ENCODE measurements at regions not wholly inside any gene's neighbourhood (a gene's known extent, or its start where the extent isn't known, plus 50 kb on each side); places are given as distances from the start of the nearest gene placed in this dataset.

DNA sequence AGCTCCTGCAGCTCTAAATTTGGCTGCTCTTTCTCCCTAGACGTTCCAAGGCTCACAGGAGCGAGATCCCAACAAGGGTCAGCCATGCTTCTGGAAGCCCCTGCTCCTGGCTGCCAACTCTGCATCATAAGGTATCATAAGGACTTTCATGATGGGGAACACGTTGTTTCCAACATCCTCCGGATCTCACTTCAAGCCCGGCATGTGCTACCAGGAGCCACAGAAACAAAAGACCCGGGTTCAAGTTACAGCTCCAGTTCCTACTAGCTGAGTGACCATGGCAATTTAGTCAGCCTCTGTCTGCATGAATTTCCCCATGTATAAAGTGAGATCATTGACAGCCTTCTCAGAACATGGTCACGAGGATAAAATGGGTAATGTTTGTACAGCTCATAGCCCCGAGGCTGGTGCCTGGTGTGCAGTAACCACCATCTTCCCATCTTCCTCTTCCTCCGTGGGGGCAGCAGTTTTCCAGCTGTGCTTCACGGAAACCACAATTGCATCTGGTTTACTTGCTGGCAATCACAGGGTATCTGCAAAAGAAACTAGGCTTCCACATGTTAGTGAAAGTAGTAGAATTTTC is 209.0 kb upstream of the ECI2 start:
- Histone ChIP-seq H3K4me3 (no peak overlapping the region), H3K27me3 (no peaks in the 10 kb centered on the region), H3K36me3 (replicated peaks in 1 of 2) (no peaks in the 10 kb centered on the region), H3K4me1 (replicated peaks in 1 of 2) (no peaks in the 10 kb centered on the region), H3K9me3 (replicated peaks in 1 of 3) (no peaks in the 10 kb centered on the region), H3K27ac (no peak overlapping the region)
- WGBS, 4 donors: 74 to 81% (median 78%) methylated on average over 10 of the region's 10 CpGs
- intact Hi-C loops (cut with DNase I): no loop called here
- no peak for DNase-seq
- TF ChIP-seq CTCF (IDR thresholded peaks at IDR 0.05) (no peak), POLR2A (IDR thresholded peaks at IDR 0.05) (no peak)

- H3K4me3 ChIP-seq: no peak overlapping the region
- no peaks in the 10 kb centered on the region for H3K36me3 ChIP-seq (replicated peaks in 1 of 2)
- no peaks in the 10 kb centered on the region for H3K9me3 ChIP-seq (replicated peaks in 1 of 3)
- no peak overlapping the region for H3K27ac ChIP-seq
- intact Hi-C loops (cut with DNase I): no loop called here
- no peak for DNase-seq
- no peaks in the 10 kb centered on the region for H3K4me1 ChIP-seq (replicated peaks in 1 of 2)
- no peak for TF ChIP-seq POLR2A (IDR thresholded peaks at IDR 0.05)
- no peak for TF ChIP-seq CTCF (IDR thresholded peaks at IDR 0.05)
- 85 to 93% (median 88%) methylated on average over 4 of the region's 4 CpGs for WGBS, 4 donors
- no peaks in the 10 kb centered on the region for H3K27me3 ChIP-seq
Observed at GRCh38 chr6:4342407-4343137, 207.2 kb upstream of the ECI2 start.

- H3K4me3 ChIP-seq: no peak overlapping the region
- no peaks in the 10 kb centered on the region for H3K9me3 ChIP-seq (replicated peaks in 1 of 3)
- no peaks in the 10 kb centered on the region for H3K4me1 ChIP-seq (replicated peaks in 1 of 2)
- no peak overlapping the region for H3K27ac ChIP-seq
- WGBS, 4 donors: 58 to 69% (median 63%) methylated on average over 5 of the region's 5 CpGs
- no peaks in the 10 kb centered on the region for H3K27me3 ChIP-seq
- intact Hi-C loops (cut with DNase I): no loop called here
- TF ChIP-seq POLR2A (IDR thresholded peaks at IDR 0.05) (no peak), CTCF (IDR thresholded peaks at IDR 0.05) (no peak)
- DNase-seq: no peak
- no peaks in the 10 kb centered on the region for H3K36me3 ChIP-seq (replicated peaks in 1 of 2)
Observed at GRCh38 chr6:4341078-4341797, 205.9 kb upstream of the ECI2 start.

DNA sequence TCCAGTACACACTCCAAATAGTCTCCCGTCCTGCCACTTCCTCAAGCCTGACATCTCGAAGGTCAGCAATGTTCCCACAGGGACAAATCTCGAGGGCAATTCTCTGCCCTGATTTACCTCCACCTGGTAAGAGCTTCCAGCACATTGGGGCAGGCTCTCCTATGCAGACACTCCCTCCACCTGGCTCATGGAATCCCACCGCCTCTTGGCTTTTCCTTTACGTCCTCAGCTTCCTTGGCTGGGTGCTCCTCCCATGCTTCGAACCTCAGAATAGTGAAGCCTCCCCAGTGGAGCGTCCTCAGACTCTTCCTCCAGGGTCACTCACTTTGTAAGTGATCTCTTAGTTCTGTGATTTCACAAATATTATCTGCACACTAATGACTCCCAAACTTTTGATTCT is 205.2 kb upstream of the ECI2 start:
- TF ChIP-seq POLR2A (IDR thresholded peaks at IDR 0.05) (no peak), CTCF (IDR thresholded peaks at IDR 0.05) (no peak)
- intact Hi-C loops (cut with DNase I): no loop called here
- Histone ChIP-seq H3K4me1 (replicated peaks in 1 of 2) (no peaks in the 10 kb centered on the region), H3K4me3 (no peak overlapping the region), H3K27ac (no peak overlapping the region), H3K36me3 (replicated peaks in 1 of 2) (no peaks in the 10 kb centered on the region), H3K9me3 (replicated peaks in 1 of 3) (no peaks in the 10 kb centered on the region), H3K27me3 (no peaks in the 10 kb centered on the region)
- WGBS, 4 donors: 81 to 91% (median 90%) methylated on average over 7 of the region's 7 CpGs
- DNase-seq: no peak

Data from adrenal gland (tissue), 9 donors.